ENCODE measurements at regions not wholly inside any gene's neighbourhood (a gene's known extent, or its start where the extent isn't known, plus 50 kb on each side); places are given as distances from the start of the nearest gene placed in this dataset.
"Not testable (repeated sequence)": the region's sequence is repeated elsewhere in the genome, so short reads cannot be mapped to it uniquely, and the experiment has no call there.

GRCh38 chr3:29022976-29023375 is 257.9 kb upstream of the RBMS3 start:
- Histone ChIP-seq H3K9ac (ENCODE audit: low read length) (no peak overlapping the region), H3K36me3 (ENCODE audit: insufficient read depth, low read length) (no peaks in the 10 kb centered on the region), H3K79me2 (ENCODE audit: low read length) (no peaks in the 10 kb centered on the region), H3K27me3 (ENCODE audit: low read length) (no peaks in the 10 kb centered on the region), H2AFZ (ENCODE audit: low read length) (no peak overlapping the region), H4K20me1 (ENCODE audit: insufficient read depth, low read depth, low read length) (no peaks in the 10 kb centered on the region), H3K9me3 (ENCODE audit: low read length) (peaks cover 33% of the 10 kb centered on the region), H3K27ac (ENCODE audit: low read length) (no peak overlapping the region), H3K4me3 (ENCODE audit: low read length) (no peak overlapping the region), H3K9me2 (replicated peaks; ENCODE audit: insufficient read depth, low read length) (no peaks in the 10 kb centered on the region), H3K4me2 (ENCODE audit: low read depth, low read length, poor library complexity, severe bottlenecking) (no peak overlapping the region), H3K4me1 (ENCODE audit: low read length) (no peaks in the 10 kb centered on the region)
- DNase-seq = no peak

- Histone ChIP-seq H3K79me2 (ENCODE audit: low read length) (no peaks in the 10 kb centered on the region), H3K9me3 (ENCODE audit: low read length) (peaks cover 26% of the 10 kb centered on the region), H3K4me3 (ENCODE audit: low read length) (no peak overlapping the region), H4K20me1 (ENCODE audit: insufficient read depth, low read depth, low read length) (no peaks in the 10 kb centered on the region), H3K9ac (ENCODE audit: low read length) (no peak overlapping the region), H2AFZ (ENCODE audit: low read length) (no peak overlapping the region), H3K27me3 (ENCODE audit: low read length) (no peaks in the 10 kb centered on the region), H3K9me2 (replicated peaks; ENCODE audit: insufficient read depth, low read length) (no peaks in the 10 kb centered on the region), H3K36me3 (ENCODE audit: insufficient read depth, low read length) (no peaks in the 10 kb centered on the region), H3K4me1 (ENCODE audit: low read length) (no peaks in the 10 kb centered on the region), H3K27ac (ENCODE audit: low read length) (no peak overlapping the region), H3K4me2 (ENCODE audit: low read depth, low read length, poor library complexity, severe bottlenecking) (no peak overlapping the region)
- no peak for DNase-seq
These were observed 254.6 kb upstream of the RBMS3 start for GRCh38 chr3:29026286-29026685.

- DNase-seq = no peak
- Histone ChIP-seq H3K79me2 (ENCODE audit: low read length) (no peaks in the 10 kb centered on the region), H3K27me3 (ENCODE audit: low read length) (no peaks in the 10 kb centered on the region), H3K27ac (ENCODE audit: low read length) (no peak overlapping the region), H3K9me2 (replicated peaks; ENCODE audit: insufficient read depth, low read length) (no peaks in the 10 kb centered on the region), H3K9ac (ENCODE audit: low read length) (no peak overlapping the region), H2AFZ (ENCODE audit: low read length) (no peak overlapping the region), H3K9me3 (ENCODE audit: low read length) (peaks cover 29% of the 10 kb centered on the region), H3K4me1 (ENCODE audit: low read length) (no peaks in the 10 kb centered on the region), H3K4me3 (ENCODE audit: low read length) (no peak overlapping the region), H3K36me3 (ENCODE audit: insufficient read depth, low read length) (no peaks in the 10 kb centered on the region), H3K4me2 (ENCODE audit: low read depth, low read length, poor library complexity, severe bottlenecking) (no peak overlapping the region), H4K20me1 (ENCODE audit: insufficient read depth, low read depth, low read length) (no peaks in the 10 kb centered on the region)
These were observed 253.9 kb upstream of the RBMS3 start for GRCh38 chr3:29026959-29027358.

GRCh38 chr3:29031175-29031574 is 249.7 kb upstream of the RBMS3 start:
- H3K27ac ChIP-seq (ENCODE audit: low read length); H3K4me3 ChIP-seq (ENCODE audit: low read length); H2AFZ ChIP-seq (ENCODE audit: low read length); H3K4me1 ChIP-seq (ENCODE audit: low read length); H3K4me2 ChIP-seq (ENCODE audit: low read depth, low read length, poor library complexity, severe bottlenecking); H3K27me3 ChIP-seq (ENCODE audit: low read length); H3K79me2 ChIP-seq (ENCODE audit: low read length); H3K9me2 ChIP-seq (replicated peaks; ENCODE audit: insufficient read depth, low read length); DNase-seq; H4K20me1 ChIP-seq (ENCODE audit: insufficient read depth, low read depth, low read length); H3K36me3 ChIP-seq (ENCODE audit: insufficient read depth, low read length); H3K9ac ChIP-seq (ENCODE audit: low read length): not testable (repeated sequence)
- H3K9me3 ChIP-seq (ENCODE audit: low read length) = peaks cover 16% of the 10 kb centered on the region

- no peak overlapping the region for H3K4me2 ChIP-seq (ENCODE audit: low read depth, low read length, poor library complexity, severe bottlenecking)
- H3K27me3 ChIP-seq (ENCODE audit: low read length) = no peaks in the 10 kb centered on the region
- DNase-seq = no peak
- H3K9me3 ChIP-seq (ENCODE audit: low read length) = peaks cover 25% of the 10 kb centered on the region
- no peaks in the 10 kb centered on the region for H4K20me1 ChIP-seq (ENCODE audit: insufficient read depth, low read depth, low read length)
- no peak overlapping the region for H3K9ac ChIP-seq (ENCODE audit: low read length)
- no peak overlapping the region for H3K4me3 ChIP-seq (ENCODE audit: low read length)
- H3K79me2 ChIP-seq (ENCODE audit: low read length) = no peaks in the 10 kb centered on the region
- H3K4me1 ChIP-seq (ENCODE audit: low read length) = no peaks in the 10 kb centered on the region
- no peaks in the 10 kb centered on the region for H3K36me3 ChIP-seq (ENCODE audit: insufficient read depth, low read length)
- no peak overlapping the region for H3K27ac ChIP-seq (ENCODE audit: low read length)
- no peaks in the 10 kb centered on the region for H3K9me2 ChIP-seq (replicated peaks; ENCODE audit: insufficient read depth, low read length)
- H2AFZ ChIP-seq (ENCODE audit: low read length) = no peak overlapping the region
These were observed 247.4 kb upstream of the RBMS3 start for GRCh38 chr3:29033511-29033910.

- Histone ChIP-seq H2AFZ (ENCODE audit: low read length) (no peak overlapping the region), H3K9ac (ENCODE audit: low read length) (no peak overlapping the region), H3K27ac (ENCODE audit: low read length) (no peak overlapping the region), H3K4me1 (ENCODE audit: low read length) (no peaks in the 10 kb centered on the region), H4K20me1 (ENCODE audit: insufficient read depth, low read depth, low read length) (no peaks in the 10 kb centered on the region), H3K79me2 (ENCODE audit: low read length) (no peaks in the 10 kb centered on the region), H3K4me3 (ENCODE audit: low read length) (no peak overlapping the region), H3K9me3 (ENCODE audit: low read length) (peaks cover 10% of the 10 kb centered on the region), H3K4me2 (ENCODE audit: low read depth, low read length, poor library complexity, severe bottlenecking) (no peak overlapping the region), H3K36me3 (ENCODE audit: insufficient read depth, low read length) (no peaks in the 10 kb centered on the region), H3K9me2 (replicated peaks; ENCODE audit: insufficient read depth, low read length) (no peaks in the 10 kb centered on the region), H3K27me3 (ENCODE audit: low read length) (no peaks in the 10 kb centered on the region)
- no peak for DNase-seq
These were observed 230.7 kb upstream of the RBMS3 start for GRCh38 chr3:29050155-29050554.

GRCh38 chr3:29057326-29057725 is 223.5 kb upstream of the RBMS3 start:
- no peaks in the 10 kb centered on the region for H4K20me1 ChIP-seq (ENCODE audit: insufficient read depth, low read depth, low read length)
- H3K27me3 ChIP-seq (ENCODE audit: low read length) = no peaks in the 10 kb centered on the region
- H3K9me2 ChIP-seq (replicated peaks; ENCODE audit: insufficient read depth, low read length) = no peaks in the 10 kb centered on the region
- H2AFZ ChIP-seq (ENCODE audit: low read length) = no peak overlapping the region
- no peaks in the 10 kb centered on the region for H3K36me3 ChIP-seq (ENCODE audit: insufficient read depth, low read length)
- peaks cover 15% of the 10 kb centered on the region for H3K9me3 ChIP-seq (ENCODE audit: low read length)
- no peaks in the 10 kb centered on the region for H3K4me1 ChIP-seq (ENCODE audit: low read length)
- H3K27ac ChIP-seq (ENCODE audit: low read length) = no peak overlapping the region
- no peak overlapping the region for H3K4me2 ChIP-seq (ENCODE audit: low read depth, low read length, poor library complexity, severe bottlenecking)
- H3K79me2 ChIP-seq (ENCODE audit: low read length) = no peaks in the 10 kb centered on the region
- no peak overlapping the region for H3K4me3 ChIP-seq (ENCODE audit: low read length)
- H3K9ac ChIP-seq (ENCODE audit: low read length) = no peak overlapping the region
- DNase-seq = no peak

GRCh38 chr3:29064085-29064484 is 216.8 kb upstream of the RBMS3 start:
- Histone ChIP-seq H3K9me2 (replicated peaks; ENCODE audit: insufficient read depth, low read length) (no peaks in the 10 kb centered on the region), H3K9me3 (ENCODE audit: low read length) (peaks cover 14% of the 10 kb centered on the region), H3K27ac (ENCODE audit: low read length) (no peak overlapping the region), H3K9ac (ENCODE audit: low read length) (no peak overlapping the region), H3K4me1 (ENCODE audit: low read length) (no peaks in the 10 kb centered on the region), H3K27me3 (ENCODE audit: low read length) (no peaks in the 10 kb centered on the region), H4K20me1 (ENCODE audit: insufficient read depth, low read depth, low read length) (no peaks in the 10 kb centered on the region), H3K4me3 (ENCODE audit: low read length) (no peak overlapping the region), H2AFZ (ENCODE audit: low read length) (no peak overlapping the region), H3K4me2 (ENCODE audit: low read depth, low read length, poor library complexity, severe bottlenecking) (no peak overlapping the region), H3K79me2 (ENCODE audit: low read length) (no peaks in the 10 kb centered on the region), H3K36me3 (ENCODE audit: insufficient read depth, low read length) (no peaks in the 10 kb centered on the region)
- DNase-seq = no peak

- H3K27ac ChIP-seq (ENCODE audit: low read length) = no peak overlapping the region
- no peak overlapping the region for H3K9ac ChIP-seq (ENCODE audit: low read length)
- no peaks in the 10 kb centered on the region for H3K79me2 ChIP-seq (ENCODE audit: low read length)
- no peaks in the 10 kb centered on the region for H4K20me1 ChIP-seq (ENCODE audit: insufficient read depth, low read depth, low read length)
- H3K9me3 ChIP-seq (ENCODE audit: low read length) = peaks cover 18% of the 10 kb centered on the region
- H3K27me3 ChIP-seq (ENCODE audit: low read length) = no peaks in the 10 kb centered on the region
- H3K36me3 ChIP-seq (ENCODE audit: insufficient read depth, low read length) = no peaks in the 10 kb centered on the region
- no peak for DNase-seq
- H3K4me1 ChIP-seq (ENCODE audit: low read length) = no peaks in the 10 kb centered on the region
- H3K4me3 ChIP-seq (ENCODE audit: low read length) = no peak overlapping the region
- no peak overlapping the region for H3K4me2 ChIP-seq (ENCODE audit: low read depth, low read length, poor library complexity, severe bottlenecking)
- H3K9me2 ChIP-seq (replicated peaks; ENCODE audit: insufficient read depth, low read length) = no peaks in the 10 kb centered on the region
- H2AFZ ChIP-seq (ENCODE audit: low read length) = no peak overlapping the region
These were observed 215.6 kb upstream of the RBMS3 start for GRCh38 chr3:29065211-29065785.
